KOPT-K1 (cell line): ENCODE measurements at regions not wholly inside any gene's neighbourhood (a gene's known extent, or its start where the extent isn't known, plus 50 kb on each side); places are given as distances from the start of the nearest gene placed in this dataset.

ENCODE experiments used
- H3K27ac ChIP-seq: fragments of 200-600 bp; sonication (generic); 2 replicates; pipeline ENCODE4 v1.5.1; 2016; ENCODE audit warnings: antibody characterized with exemption, mild to moderate bottlenecking, low read depth, low read length; ENCODE audit not compliant: poor library complexity, severe bottlenecking
- H3K36me3 ChIP-seq: fragments of 200-600 bp; sonication (generic); 2 replicates; pipeline ENCODE4 v1.5.1; 2017; ENCODE audit warnings: antibody characterized with exemption, mild to moderate bottlenecking, low read length, moderate library complexity; ENCODE audit not compliant: insufficient read depth
- H3K9me3 ChIP-seq: fragments of 200-600 bp; sonication (generic); 2 replicates; pipeline ENCODE4 v1.5.1; 2017; ENCODE audit warnings: antibody characterized with exemption, low read length, mild to moderate bottlenecking; ENCODE audit not compliant: insufficient read depth, poor library complexity, severe bottlenecking

DNA sequence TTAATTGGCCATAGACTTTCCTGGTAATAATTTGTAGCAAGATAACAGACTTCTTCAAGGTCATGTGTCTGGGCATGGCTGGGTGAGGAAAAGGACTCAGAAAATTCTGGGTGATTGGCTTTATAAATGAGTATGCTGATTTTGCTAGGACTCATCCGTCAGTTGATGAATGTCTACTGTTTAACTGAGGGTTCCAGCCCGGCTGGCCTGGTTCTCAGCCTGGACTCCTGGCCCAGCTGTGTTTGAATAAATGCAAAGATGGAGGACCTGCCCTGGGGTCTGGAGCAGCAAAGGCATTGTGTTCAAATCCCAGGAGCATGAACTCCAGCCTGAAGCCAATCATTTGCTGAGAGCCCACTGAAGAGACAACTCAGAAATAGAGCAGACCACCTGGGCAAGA lies 323.2 kb downstream of the LRFN2 start:
- Histone ChIP-seq H3K27ac (no peak overlapping the region), H3K36me3 (no peaks in the 10 kb centered on the region), H3K9me3 (peaks cover 7% of the 10 kb centered on the region)

DNA sequence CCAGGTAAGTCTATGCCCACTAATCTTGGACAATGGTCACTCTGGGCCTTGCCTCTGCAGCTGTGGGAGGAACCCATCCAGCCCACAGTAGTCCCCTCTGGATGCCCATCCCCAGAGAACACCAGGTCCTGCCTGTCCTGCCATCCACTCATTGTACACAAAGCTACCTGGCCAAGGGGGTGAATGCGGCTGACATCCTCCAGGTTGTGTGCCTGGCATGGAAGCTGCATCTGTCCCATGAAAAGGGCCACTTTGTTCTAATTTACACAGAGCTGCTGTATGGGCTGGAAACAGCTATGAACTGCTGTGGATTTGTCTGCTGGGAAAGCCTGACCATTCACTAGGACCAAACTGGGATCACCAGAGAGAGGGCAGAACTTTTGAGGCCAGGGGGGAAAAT lies 324.8 kb downstream of the LRFN2 start:
- Histone ChIP-seq H3K36me3 (no peaks in the 10 kb centered on the region), H3K27ac (no peak overlapping the region), H3K9me3 (peaks cover 7% of the 10 kb centered on the region)

DNA sequence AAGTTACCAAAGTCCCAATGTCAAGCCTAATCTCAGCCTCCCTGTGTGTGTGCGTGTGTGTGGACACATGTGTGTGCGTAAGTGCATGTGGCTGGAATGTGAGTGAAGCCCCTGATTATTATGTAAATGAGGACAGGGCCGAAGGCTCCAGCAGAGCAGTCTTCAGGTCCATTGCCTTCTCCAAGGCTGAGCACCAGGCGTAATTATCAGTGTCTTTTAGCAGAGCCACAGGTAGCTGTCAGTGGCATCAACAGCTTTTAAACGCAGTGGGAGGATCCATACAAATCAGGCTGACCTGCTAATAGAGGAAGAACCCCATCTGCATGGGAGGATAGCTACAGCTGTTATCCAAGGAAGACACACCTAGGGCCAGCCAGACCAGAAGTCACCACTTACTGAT lies 324.3 kb upstream of the MOCS1 start:
- H3K36me3 ChIP-seq = no peaks in the 10 kb centered on the region
- H3K27ac ChIP-seq = no peak overlapping the region
- H3K9me3 ChIP-seq = peaks cover 7% of the 10 kb centered on the region

DNA sequence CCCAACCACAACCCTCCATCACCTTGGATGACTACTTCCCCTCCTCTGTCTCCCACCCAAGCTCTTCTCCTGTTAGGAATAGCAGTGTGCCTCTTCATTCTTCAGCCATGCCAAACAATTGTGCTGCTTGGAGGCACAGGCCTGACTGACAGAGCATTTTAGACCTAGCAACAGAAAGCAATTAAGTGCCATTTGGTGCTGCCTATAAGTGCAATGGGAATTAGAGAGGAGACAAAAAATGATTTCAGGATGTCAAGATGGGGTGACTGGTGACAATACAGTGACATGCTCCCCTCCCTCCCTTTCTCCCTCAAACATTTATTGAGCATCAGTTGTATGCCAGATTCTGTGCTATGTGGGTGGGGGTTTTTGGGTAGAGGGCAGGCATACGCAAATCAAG lies 322.6 kb upstream of the MOCS1 start:
- peaks cover 7% of the 10 kb centered on the region for H3K9me3 ChIP-seq
- H3K36me3 ChIP-seq = no peaks in the 10 kb centered on the region
- no peak overlapping the region for H3K27ac ChIP-seq

DNA sequence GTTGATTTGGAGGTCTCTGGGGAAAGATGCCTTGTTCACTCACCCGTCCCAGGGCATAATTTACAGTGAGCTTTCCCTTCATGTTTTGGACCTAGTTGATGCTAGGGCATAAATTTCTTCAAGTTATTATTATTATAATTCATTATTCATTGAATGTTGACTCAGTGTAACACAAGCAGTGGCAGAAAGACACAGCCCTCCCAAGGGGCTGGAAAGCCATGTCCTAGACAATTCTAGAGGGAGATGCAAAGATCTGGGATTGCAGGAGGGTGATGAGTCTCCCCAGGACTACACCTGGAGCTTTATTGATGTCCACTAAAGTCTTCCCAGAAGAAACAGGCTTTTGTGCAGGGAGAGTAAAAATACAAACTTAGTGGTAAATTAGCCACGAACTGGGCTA lies 322.0 kb upstream of the MOCS1 start:
- Histone ChIP-seq H3K36me3 (no peaks in the 10 kb centered on the region), H3K27ac (no peak overlapping the region), H3K9me3 (peaks cover 7% of the 10 kb centered on the region)

DNA sequence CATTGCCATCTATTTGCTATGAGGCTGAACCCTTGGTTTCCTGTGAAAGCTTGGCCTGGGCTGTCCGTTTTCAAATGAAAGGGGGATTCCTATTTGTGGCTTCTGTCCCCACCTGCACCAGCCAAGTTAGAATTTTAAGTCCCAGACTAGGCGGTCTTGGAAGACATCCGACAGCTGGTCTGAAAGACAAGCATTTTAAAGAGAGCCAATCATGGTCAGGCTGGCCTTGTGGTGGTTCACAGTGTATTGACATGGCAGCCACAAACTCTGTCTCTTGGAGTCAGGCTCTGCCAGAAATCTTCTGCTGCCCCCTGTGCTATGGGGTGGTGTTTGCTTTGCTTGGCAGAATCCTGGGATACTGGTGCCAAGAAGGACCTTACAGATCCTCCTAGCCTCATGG lies 319.2 kb upstream of the MOCS1 start:
- Histone ChIP-seq H3K36me3 (no peaks in the 10 kb centered on the region), H3K9me3 (no peaks in the 10 kb centered on the region), H3K27ac (no peak overlapping the region)

DNA sequence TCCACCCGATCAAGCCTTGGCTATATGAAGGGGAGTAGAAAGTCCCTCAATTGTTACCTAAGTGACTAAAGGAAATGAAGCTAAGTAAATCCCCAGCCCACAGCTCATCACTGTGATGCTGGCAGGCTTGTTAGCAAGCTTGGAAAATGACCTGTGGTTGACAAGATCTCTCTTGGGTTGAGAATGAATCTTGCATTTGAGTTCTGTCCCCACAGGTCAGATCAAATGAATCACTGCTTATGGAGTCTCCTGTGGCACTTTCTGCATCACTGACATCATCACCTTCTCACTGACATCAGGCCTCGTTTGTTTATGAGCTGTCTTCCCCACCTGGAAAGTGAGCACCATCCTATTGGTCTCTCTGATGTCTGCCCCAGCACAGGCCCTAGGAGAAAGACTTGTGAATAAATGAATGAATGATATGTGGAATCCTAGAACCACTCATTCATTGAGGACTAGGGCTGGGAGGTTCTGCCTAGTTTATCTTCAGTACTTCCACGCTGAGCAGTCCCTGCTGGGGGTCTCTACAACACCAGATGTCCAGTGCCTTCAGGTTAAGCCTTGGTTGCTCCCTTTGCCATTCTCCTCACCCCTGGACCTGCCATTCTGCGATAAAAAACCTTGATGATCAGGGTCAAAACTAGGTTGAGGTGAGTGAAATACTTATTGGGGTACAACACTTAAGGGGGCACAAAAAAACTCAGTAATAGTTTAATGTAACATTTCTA lies 318.4 kb upstream of the MOCS1 start:
- Histone ChIP-seq H3K36me3 (no peaks in the 10 kb centered on the region), H3K27ac (no peak overlapping the region), H3K9me3 (no peaks in the 10 kb centered on the region)

DNA sequence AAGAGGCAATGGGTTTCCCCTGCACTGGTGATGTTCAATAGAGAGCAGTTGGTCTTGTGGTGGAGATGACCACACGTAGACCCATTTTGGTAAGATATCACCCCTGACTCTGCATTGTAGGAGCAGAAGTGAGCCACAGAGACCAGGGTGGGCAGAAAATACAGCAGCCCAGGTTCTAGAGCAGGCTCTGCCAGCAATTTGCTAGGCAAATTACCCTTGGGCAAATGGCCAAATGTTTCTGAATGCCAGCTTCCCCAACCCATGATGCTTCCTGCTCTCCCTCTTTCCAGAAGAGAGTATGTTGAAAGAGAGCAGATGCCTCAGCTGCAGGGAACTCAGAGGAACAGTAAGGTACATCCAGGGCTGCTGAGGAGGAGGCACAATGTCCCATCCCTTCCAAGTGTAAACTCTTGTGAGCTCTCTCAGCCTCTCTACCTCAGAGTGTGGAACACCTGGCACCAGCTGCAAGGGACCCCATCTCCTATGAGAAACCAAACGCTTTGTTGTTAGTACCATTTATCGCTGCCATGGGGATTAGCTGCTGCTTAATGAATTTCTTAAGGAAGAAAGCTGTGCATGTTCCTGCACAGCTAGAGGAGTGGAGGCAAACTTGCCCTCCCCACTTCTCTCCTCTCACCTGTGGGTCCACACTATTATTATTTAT lies 317.5 kb upstream of the MOCS1 start:
- Histone ChIP-seq H3K9me3 (no peaks in the 10 kb centered on the region), H3K27ac (no peak overlapping the region), H3K36me3 (no peaks in the 10 kb centered on the region)

DNA sequence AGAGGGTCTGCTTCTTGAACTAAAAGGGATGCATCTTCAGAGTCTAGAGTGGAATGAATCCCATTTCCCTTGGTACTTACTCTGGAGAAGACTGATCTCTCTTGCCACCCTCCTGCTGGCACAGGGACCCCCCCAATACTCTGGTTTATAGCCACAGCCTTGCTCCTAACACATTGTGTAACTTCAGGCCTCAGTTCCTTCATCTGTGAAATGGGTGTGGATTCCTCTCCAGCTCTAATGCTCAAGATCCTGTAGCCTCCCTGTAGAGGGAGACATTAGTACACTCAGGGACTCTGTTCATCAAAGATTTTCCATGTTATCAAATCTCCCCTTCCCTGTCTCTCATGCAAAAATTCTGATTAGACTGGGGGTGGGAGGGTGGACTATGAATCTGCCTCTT lies 315.7 kb upstream of the MOCS1 start:
- Histone ChIP-seq H3K9me3 (no peaks in the 10 kb centered on the region), H3K27ac (no peak overlapping the region), H3K36me3 (no peaks in the 10 kb centered on the region)

DNA sequence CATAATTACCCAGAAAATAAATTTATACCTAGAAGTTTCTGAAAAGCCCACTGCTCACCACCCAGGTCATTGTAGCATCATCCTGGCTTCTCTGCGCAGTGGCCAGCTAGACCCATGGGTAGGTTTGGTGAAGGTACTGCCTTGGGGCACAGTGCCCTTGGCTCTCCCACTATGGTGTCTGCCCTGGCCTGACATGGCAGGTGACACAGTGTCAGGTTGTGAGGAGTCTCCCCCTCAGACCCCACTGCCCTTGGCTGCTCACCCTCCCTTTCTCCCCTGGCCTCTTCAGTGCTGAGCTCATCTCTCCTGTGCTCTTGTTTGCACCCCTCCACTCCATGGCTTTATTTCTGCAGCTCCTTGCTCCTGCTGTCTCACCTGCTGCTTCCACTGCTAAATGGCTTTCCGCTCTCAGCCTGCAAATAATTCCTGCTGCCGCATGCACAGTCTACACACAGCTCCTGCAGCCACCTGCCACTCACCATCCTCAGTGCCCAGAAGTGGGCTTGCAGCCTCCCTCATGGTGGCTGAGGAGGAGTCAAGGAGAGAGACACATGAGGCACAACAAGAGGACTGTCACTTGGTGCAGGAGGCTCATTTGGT lies 313.4 kb upstream of the MOCS1 start:
- Histone ChIP-seq H3K36me3 (no peaks in the 10 kb centered on the region), H3K27ac (no peak overlapping the region), H3K9me3 (peaks cover 3% of the 10 kb centered on the region)

DNA sequence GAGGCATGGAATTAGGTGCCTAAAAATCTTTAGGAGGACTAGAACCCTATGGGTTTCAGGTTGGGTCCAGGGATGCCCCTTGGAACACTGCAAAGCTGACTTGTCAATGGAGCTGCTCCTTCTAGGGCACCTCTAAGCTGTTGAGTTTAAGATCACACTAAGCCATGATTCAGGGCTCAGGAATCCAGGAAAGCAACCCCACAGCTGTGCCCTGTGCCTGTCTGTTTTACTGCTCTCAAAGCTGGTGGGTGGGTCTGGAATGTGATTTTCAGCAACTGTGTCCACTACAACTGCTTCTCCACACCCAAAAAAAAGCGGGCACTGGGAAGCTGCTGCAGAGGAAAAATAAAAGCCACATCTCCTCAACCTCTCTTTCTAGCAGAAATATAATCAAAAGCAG lies 310.4 kb upstream of the MOCS1 start:
- H3K27ac ChIP-seq = no peak overlapping the region

DNA sequence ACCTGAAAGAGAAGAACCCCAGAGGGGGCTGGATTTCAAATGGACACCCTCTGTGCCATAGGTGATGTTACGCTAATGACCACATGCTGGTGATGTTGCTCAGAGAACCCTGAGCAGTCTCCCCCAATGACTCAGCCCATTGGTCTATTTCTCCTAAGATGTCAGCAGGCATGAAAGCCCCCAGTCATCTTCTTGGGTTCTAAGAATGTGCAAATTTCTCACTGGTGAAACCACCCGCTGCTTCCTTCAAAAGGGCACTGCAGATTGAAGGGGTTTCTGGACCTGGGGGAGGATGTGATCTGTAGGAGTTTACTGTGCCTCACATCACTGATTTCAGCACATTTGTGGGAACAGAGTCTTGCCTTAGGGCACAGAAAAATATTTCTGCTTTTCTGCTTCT lies 298.4 kb upstream of the MOCS1 start:
- Histone ChIP-seq H3K9me3 (no peaks in the 10 kb centered on the region), H3K27ac (no peak overlapping the region), H3K36me3 (no peaks in the 10 kb centered on the region)

More for the DNA sequence above, 310.4 kb upstream of the MOCS1 start:
- Histone ChIP-seq H3K36me3 (no peaks in the 10 kb centered on the region), H3K9me3 (peaks cover 3% of the 10 kb centered on the region)

DNA sequence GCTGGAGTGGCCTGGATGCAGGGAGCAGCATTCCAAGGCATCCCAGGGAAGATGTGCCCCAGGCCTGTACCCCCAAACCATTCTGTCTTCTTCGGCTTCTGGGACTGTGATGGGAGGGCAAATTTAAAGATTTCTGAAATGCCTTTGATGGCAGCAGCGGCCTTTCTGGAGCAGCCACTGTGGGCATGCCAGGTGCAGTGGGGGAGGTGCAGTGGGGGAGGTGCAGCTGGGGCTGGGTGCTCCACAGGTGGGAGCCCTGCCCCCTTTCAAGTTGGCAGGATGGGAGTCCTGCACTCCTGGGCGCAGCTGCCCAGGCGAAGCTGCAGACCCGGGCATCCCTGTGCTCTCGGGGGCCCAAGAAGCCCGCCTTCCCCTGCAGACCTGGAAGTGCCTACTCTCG lies 293.5 kb upstream of the MOCS1 start:
- Histone ChIP-seq H3K9me3 (peaks cover 7% of the 10 kb centered on the region), H3K36me3 (no peaks in the 10 kb centered on the region), H3K27ac (no peak overlapping the region)

DNA sequence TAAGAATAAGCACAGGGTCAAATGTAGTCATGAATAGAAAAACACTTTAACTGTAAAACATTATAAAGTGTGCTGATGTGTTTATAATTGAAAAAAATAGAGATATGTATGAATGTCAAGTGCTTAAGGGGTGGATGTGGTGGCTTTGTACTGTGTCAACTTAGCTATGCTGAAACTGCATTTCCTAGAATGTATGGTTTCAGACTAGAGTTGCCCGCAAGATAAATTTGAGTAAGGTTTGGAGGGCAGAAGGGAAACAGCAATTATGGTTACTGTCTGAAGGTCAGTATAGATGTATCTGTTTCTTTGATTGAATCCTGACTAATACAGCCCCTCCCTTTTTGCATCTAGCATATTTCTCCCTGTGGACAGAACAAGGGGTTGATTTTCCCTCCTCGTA lies 288.1 kb upstream of the MOCS1 start:
- peaks cover 7% of the 10 kb centered on the region for H3K9me3 ChIP-seq

DNA sequence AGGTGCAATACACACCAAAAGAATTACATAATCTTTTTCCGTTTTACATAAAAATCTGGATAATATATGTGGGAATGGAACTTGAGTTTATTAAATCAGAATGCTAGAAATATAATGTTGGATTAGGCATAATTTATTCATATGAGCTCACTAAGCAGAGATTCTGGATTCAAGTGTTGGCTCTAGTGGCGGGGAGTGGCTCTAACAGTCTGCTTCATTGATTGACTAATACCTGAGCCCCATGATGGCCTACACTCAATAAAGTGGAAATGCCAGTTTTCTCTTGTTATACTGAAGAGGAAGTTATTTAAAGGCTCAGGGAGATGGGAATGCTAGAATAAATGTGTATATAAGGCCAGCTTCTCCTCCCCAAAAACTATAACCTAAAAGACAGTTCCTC lies 285.5 kb upstream of the MOCS1 start:
- Histone ChIP-seq H3K9me3 (peaks cover 7% of the 10 kb centered on the region), H3K36me3 (no peaks in the 10 kb centered on the region)

More for the DNA sequence above, 288.1 kb upstream of the MOCS1 start:
- H3K36me3 ChIP-seq = no peaks in the 10 kb centered on the region
- H3K27ac ChIP-seq = no peak overlapping the region

DNA sequence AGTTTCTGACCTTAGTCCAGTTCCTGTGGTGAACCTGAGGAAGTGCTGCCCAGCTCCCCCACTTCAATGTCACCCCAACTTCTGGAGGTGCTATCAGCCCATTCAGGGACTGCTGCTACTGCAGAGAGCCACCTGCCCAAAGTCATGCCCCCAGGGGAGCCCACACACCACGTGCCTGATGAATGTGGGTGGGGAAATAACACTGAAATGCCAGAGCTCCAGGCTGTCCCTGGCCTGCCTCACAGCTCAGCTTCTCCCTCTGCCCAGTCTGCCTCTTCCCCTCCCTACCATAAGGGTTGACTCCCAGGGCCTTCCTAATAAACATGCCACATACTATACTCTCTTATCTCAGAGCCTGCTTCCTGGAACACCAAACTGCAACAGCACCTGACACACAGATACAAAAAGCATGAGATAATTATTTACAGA lies 276.4 kb upstream of the MOCS1 start:
- Histone ChIP-seq H3K9me3 (peaks cover 1% of the 10 kb centered on the region), H3K36me3 (no peaks in the 10 kb centered on the region), H3K27ac (no peak overlapping the region)

More for the DNA sequence above, 285.5 kb upstream of the MOCS1 start:
- no peak overlapping the region for H3K27ac ChIP-seq
